ENCODE measurements at regions not wholly inside any gene's neighbourhood (a gene's known extent, or its start where the extent isn't known, plus 50 kb on each side); places are given as distances from the start of the nearest gene placed in this dataset.

DNA sequence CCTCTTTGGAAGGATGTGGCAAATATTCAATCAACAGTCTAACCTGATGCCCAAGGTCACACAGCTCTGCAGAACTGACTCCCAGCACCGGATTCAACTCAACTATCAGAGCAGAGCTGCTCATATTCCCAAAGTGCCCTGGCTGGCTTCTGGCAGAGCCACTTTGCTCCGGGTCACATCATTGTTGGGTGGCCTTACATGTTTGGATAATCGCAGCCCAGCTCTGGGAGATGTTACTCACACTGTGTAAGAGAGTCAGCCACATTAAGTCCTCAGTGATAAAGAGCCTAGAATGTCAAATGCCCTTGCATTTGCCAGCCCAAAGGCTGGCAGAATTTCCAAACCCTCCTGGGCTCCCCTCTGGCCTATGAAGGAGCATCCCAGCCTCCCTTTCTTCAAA lies 79.8 kb upstream of the PDE1C start:
- DNase-seq (no peak), ATAC-seq (no peak)
- no peaks in the 10 kb centered on the region for H3K4me1 ChIP-seq
- in situ Hi-C loops (cut with MboI; ENCODE audit: low sequenced_read_pairs in 4 of 4): no loop called here
- intact Hi-C loops (cut with DNase I; ENCODE audit: low total_unique reads): no loop called here
- no peaks in the 10 kb centered on the region for H3K36me3 ChIP-seq
- no peak for TF ChIP-seq POLR2A (IDR thresholded peaks at IDR 0.05)
- TF ChIP-seq, protein P1, sequence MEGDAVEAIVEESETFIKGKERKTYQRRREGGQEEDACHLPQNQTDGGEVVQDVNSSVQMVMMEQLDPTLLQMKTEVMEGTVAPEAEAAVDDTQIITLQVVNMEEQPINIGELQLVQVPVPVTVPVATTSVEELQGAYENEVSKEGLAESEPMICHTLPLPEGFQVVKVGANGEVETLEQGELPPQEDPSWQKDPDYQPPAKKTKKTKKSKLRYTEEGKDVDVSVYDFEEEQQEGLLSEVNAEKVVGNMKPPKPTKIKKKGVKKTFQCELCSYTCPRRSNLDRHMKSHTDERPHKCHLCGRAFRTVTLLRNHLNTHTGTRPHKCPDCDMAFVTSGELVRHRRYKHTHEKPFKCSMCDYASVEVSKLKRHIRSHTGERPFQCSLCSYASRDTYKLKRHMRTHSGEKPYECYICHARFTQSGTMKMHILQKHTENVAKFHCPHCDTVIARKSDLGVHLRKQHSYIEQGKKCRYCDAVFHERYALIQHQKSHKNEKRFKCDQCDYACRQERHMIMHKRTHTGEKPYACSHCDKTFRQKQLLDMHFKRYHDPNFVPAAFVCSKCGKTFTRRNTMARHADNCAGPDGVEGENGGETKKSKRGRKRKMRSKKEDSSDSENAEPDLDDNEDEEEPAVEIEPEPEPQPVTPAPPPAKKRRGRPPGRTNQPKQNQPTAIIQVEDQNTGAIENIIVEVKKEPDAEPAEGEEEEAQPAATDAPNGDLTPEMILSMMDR (IDR thresholded peaks at IDR 0.05 in 4 of 5, conservative IDR thresholded peaks at IDR 0.05 in 1 of 5): no peak
- H3K27me3 ChIP-seq: no peaks in the 10 kb centered on the region
- no peak overlapping the region for H3K27ac ChIP-seq
- H3K4me3 ChIP-seq: no peak overlapping the region
- H3K9me3 ChIP-seq: no peaks in the 10 kb centered on the region

DNA sequence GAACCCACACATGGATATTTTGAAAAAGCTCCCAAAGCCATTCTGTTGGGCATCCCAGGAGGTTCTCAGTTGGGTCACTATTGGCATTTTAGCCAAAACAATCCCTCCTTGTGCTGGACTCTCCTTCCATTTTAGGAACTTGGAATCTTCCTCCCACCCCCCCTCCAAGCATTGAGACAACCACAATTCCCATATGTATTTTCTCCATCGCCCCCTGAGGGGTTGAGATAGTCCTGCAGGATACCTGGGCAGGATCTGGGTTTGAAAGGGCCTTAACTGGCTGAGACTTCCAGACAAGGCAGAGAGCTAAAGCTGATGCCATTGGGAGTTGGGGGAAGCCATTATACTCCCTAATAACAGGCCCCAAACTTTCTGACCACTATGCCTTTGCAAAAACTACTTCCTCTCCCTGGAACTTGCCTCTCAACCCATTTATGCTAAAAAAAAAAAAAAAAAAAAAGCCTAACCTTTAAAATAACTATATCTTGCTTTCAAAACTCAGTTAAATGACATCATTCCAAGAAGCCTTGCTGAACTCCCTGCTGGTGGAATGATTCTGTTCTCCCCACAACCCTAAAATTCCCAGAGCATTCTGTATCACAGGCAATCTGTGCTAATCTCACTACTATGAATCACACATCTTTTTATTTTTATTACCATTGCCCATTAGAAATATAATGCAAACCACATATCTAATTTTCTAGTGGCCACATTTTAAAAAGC lies 77.5 kb upstream of the PDE1C start:
- Histone ChIP-seq H3K4me3 (no peak overlapping the region), H3K9me3 (no peaks in the 10 kb centered on the region), H3K4me1 (no peaks in the 10 kb centered on the region), H3K27me3 (no peaks in the 10 kb centered on the region), H3K36me3 (no peaks in the 10 kb centered on the region), H3K27ac (no peak overlapping the region)
- no peak for DNase-seq
- in situ Hi-C loops (cut with MboI; ENCODE audit: low sequenced_read_pairs in 4 of 4) (no loop called here), intact Hi-C loops (cut with DNase I; ENCODE audit: low total_unique reads) (no loop called here)
- TF ChIP-seq, protein P1 (IDR thresholded peaks at IDR 0.05 in 4 of 5, conservative IDR thresholded peaks at IDR 0.05 in 1 of 5): no peak
- no peak for TF ChIP-seq POLR2A (IDR thresholded peaks at IDR 0.05)
- no peak for ATAC-seq

DNA sequence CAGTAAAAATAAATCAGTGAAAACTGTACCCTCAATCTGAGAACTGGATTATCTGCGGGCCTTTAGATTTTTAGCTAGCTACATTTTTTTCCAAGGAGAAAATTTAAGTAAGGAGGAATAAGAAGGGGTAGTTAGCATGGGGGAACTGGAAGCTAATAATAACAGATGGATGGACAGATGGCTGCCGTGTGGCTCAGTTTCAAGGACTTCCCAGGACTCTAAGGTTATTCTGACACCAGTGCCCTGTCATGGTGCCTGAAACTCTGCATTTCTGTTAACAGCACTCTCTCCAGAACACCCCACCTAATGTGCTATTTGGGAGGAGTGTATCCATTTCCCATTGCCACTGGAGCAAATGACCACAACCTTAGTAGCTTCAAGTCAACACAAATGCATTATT lies 75.7 kb upstream of the PDE1C start:
- no peaks in the 10 kb centered on the region for H3K4me1 ChIP-seq
- DNase-seq (no peak), ATAC-seq (no peak)
- in situ Hi-C loops (cut with MboI; ENCODE audit: low sequenced_read_pairs in 4 of 4) (no loop called here), intact Hi-C loops (cut with DNase I; ENCODE audit: low total_unique reads) (no loop called here)
- TF ChIP-seq, protein P1 (IDR thresholded peaks at IDR 0.05 in 4 of 5, conservative IDR thresholded peaks at IDR 0.05 in 1 of 5): no peak
- TF ChIP-seq POLR2A (IDR thresholded peaks at IDR 0.05): no peak
- no peak overlapping the region for H3K4me3 ChIP-seq
- H3K27ac ChIP-seq: no peak overlapping the region
- H3K9me3 ChIP-seq: no peaks in the 10 kb centered on the region
- H3K27me3 ChIP-seq: no peaks in the 10 kb centered on the region
- no peaks in the 10 kb centered on the region for H3K36me3 ChIP-seq

DNA sequence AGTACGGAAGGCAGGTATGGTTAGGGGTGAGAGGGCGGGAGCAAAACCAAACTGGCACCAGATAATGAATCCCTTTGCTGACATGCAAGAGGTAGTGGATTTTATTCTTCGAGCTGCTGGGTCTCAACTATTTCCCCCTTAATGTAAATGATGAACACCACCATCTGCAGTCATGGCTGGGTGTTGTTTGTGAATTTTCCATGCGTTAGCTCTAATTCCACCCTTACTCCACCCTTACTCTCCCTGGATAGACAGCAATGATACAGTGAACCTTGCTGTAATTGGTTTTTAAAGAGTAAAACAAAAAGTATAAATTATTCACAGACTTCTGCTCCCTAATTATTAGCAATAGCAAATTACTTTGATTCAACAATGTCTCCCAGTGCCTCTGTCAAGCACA lies 74.5 kb upstream of the PDE1C start:
- Histone ChIP-seq H3K9me3 (no peaks in the 10 kb centered on the region), H3K27ac (no peak overlapping the region), H3K36me3 (no peaks in the 10 kb centered on the region), H3K4me1 (no peaks in the 10 kb centered on the region), H3K27me3 (no peaks in the 10 kb centered on the region), H3K4me3 (no peak overlapping the region)
- TF ChIP-seq, protein P1 (IDR thresholded peaks at IDR 0.05 in 4 of 5, conservative IDR thresholded peaks at IDR 0.05 in 1 of 5): no peak
- TF ChIP-seq POLR2A (IDR thresholded peaks at IDR 0.05): no peak
- in situ Hi-C loops (cut with MboI; ENCODE audit: low sequenced_read_pairs in 4 of 4): no loop called here
- intact Hi-C loops (cut with DNase I; ENCODE audit: low total_unique reads): no loop called here
- ATAC-seq (no peak), DNase-seq (no peak)

DNA sequence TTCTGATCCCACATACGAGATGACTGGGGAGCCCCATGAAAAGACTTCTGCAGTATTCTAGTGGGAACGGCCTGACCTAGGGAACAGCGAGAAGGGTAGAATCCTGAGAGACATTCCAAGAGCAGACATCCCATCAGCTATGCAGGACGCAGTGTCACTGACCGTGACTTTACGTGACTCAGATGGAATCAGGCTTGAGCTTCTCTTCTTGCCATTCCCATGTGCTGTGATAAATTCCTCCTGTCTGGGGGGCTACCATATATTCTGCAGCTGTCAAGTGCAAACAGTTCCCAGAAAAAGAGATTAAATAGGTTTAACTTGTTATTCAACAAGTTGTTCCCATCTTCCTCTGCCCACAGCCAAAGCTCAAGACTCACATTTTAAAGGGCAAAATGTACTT lies 73.1 kb upstream of the PDE1C start:
- Histone ChIP-seq H3K9me3 (no peaks in the 10 kb centered on the region), H3K4me1 (no peaks in the 10 kb centered on the region), H3K36me3 (no peaks in the 10 kb centered on the region), H3K27me3 (no peaks in the 10 kb centered on the region), H3K27ac (no peak overlapping the region), H3K4me3 (no peak overlapping the region)
- intact Hi-C loops (cut with DNase I; ENCODE audit: low total_unique reads): no loop called here
- ATAC-seq: no peak
- in situ Hi-C loops (cut with MboI; ENCODE audit: low sequenced_read_pairs in 4 of 4): no loop called here
- no peak for DNase-seq
- TF ChIP-seq POLR2A (IDR thresholded peaks at IDR 0.05): no peak
- TF ChIP-seq, protein P1 (IDR thresholded peaks at IDR 0.05 in 4 of 5, conservative IDR thresholded peaks at IDR 0.05 in 1 of 5): no peak

All from gastrocnemius medialis (tissue), 4 donors.